ENCODE measurements at regions not wholly inside any gene's neighbourhood (a gene's known extent, or its start where the extent isn't known, plus 50 kb on each side); places are given as distances from the start of the nearest gene placed in this dataset.

GRCh38 chr9:28177925-28178324, 604.6 kb upstream of the C9orf72 start:
- TF ChIP-seq CTCF (conservative IDR thresholded peaks at IDR 0.05): no peak
- WGBS, 2 experiments (ENCODE audit: insufficient coverage in 1 of 2, insufficient read length in 1 of 2): 92 to 96% methylated on average over 4 of the region's 4 CpGs
- Mint-ChIP-seq H3K27me3 (ENCODE audit: insufficient read depth) (peaks cover 2% of the 10 kb centered on the region), H3K36me3 (ENCODE audit: low read depth) (no peaks in the 10 kb centered on the region), H3K4me1 (peaks cover 2% of the 10 kb centered on the region), H3K4me3 (no peak overlapping the region), H3K9me3 (peaks cover 6% of the 10 kb centered on the region), H3K27ac (no peak overlapping the region)
- Histone ChIP-seq H3K27me3 (ENCODE audit: control insufficient read depth, insufficient read depth, low read length, poor library complexity, severe bottlenecking) (no peaks in the 10 kb centered on the region), H3K9me3 (ENCODE audit: control insufficient read depth, low read length) (no peaks in the 10 kb centered on the region), H3K27ac (ENCODE audit: low read depth, low read length) (no peak overlapping the region), H3K4me3 (ENCODE audit: low read length) (no peak overlapping the region), H3K4me1 (ENCODE audit: control insufficient read depth, insufficient read depth, low read length) (no peaks in the 10 kb centered on the region), H3K36me3 (ENCODE audit: control insufficient read depth, insufficient read depth, low read length) (no peaks in the 10 kb centered on the region), H3K9ac (ENCODE audit: extremely low read depth, low read length, poor library complexity, severe bottlenecking) (no peak overlapping the region)
- DNase-seq: no peak

- Histone ChIP-seq H3K9me3 (ENCODE audit: control insufficient read depth, low read length) (no peaks in the 10 kb centered on the region), H3K4me3 (ENCODE audit: low read length) (no peak overlapping the region), H3K27me3 (ENCODE audit: control insufficient read depth, insufficient read depth, low read length, poor library complexity, severe bottlenecking) (no peaks in the 10 kb centered on the region), H3K4me1 (ENCODE audit: control insufficient read depth, insufficient read depth, low read length) (no peaks in the 10 kb centered on the region), H3K27ac (ENCODE audit: low read depth, low read length) (no peak overlapping the region), H3K9ac (ENCODE audit: extremely low read depth, low read length, poor library complexity, severe bottlenecking) (no peak overlapping the region), H3K36me3 (ENCODE audit: control insufficient read depth, insufficient read depth, low read length) (no peaks in the 10 kb centered on the region)
- Mint-ChIP-seq H3K9me3 (peaks cover 6% of the 10 kb centered on the region), H3K27me3 (ENCODE audit: insufficient read depth) (no peaks in the 10 kb centered on the region), H3K27ac (no peak overlapping the region), H3K4me3 (no peak overlapping the region), H3K4me1 (peaks cover 2% of the 10 kb centered on the region), H3K36me3 (ENCODE audit: low read depth) (no peaks in the 10 kb centered on the region)
- 90 to 100% methylated on average over 2 of the region's 2 CpGs for WGBS, 2 experiments (ENCODE audit: insufficient coverage in 1 of 2, insufficient read length in 1 of 2)
- no peak for DNase-seq
- TF ChIP-seq CTCF (conservative IDR thresholded peaks at IDR 0.05): no peak
Measured at GRCh38 chr9:28179893-28180292, 606.6 kb upstream of the C9orf72 start.

- no peaks in the 10 kb centered on the region for H3K4me1 ChIP-seq (ENCODE audit: control insufficient read depth, insufficient read depth, low read length)
Measured at GRCh38 chr9:28190981-28191380, 617.7 kb upstream of the C9orf72 start.

More at GRCh38 chr9:28190981-28191380, 617.7 kb upstream of the C9orf72 start:
- Mint-ChIP-seq H3K27me3 (ENCODE audit: insufficient read depth) (no peaks in the 10 kb centered on the region), H3K36me3 (ENCODE audit: low read depth) (no peaks in the 10 kb centered on the region), H3K27ac (no peak overlapping the region), H3K4me1 (no peaks in the 10 kb centered on the region), H3K4me3 (no peak overlapping the region), H3K9me3 (peaks cover 7% of the 10 kb centered on the region)
- Histone ChIP-seq H3K36me3 (ENCODE audit: control insufficient read depth, insufficient read depth, low read length) (no peaks in the 10 kb centered on the region), H3K9me3 (ENCODE audit: control insufficient read depth, low read length) (no peaks in the 10 kb centered on the region), H3K27me3 (ENCODE audit: control insufficient read depth, insufficient read depth, low read length, poor library complexity, severe bottlenecking) (no peaks in the 10 kb centered on the region), H3K27ac (ENCODE audit: low read depth, low read length) (no peak overlapping the region), H3K4me3 (ENCODE audit: low read length) (no peak overlapping the region), H3K9ac (ENCODE audit: extremely low read depth, low read length, poor library complexity, severe bottlenecking) (no peak overlapping the region)
- DNase-seq: no peak
- WGBS, 2 experiments (ENCODE audit: insufficient coverage in 1 of 2, insufficient read length in 1 of 2): 100% methylated on average over 2 of the region's 2 CpGs; no CpG with 5 or more reads in 1 of the 2 experiments
- no peak for TF ChIP-seq CTCF (conservative IDR thresholded peaks at IDR 0.05)
